HEK293 (cell line): ENCODE measurements at regions not wholly inside any gene's neighbourhood (a gene's known extent, or its start where the extent isn't known, plus 50 kb on each side); places are given as distances from the start of the nearest gene placed in this dataset.

Source experiments
- REST ChIP-seq: fragments of 450-650 bp; formaldehyde crosslinking; IDR thresholded peaks from 2 replicates; pipeline ENCODE4 v1.5.1; 2016; ENCODE audit warnings: missing biosample characterization, missing genetic modification characterization
- ZBTB7A ChIP-seq: fragments of 450-650 bp; formaldehyde crosslinking; IDR thresholded peaks from 2 replicates; pipeline ENCODE4 v1.5.1; 2016; ENCODE audit warnings: low read depth, missing biosample characterization, missing genetic modification characterization
- ZNF274 ChIP-seq, 2 experiments: fragments of 200-500 bp in 1 of 2; fragments of 450-650 bp in 1 of 2; sonication (Bioruptor generic) in 1 of 2; formaldehyde crosslinking in 1 of 2; IDR thresholded peaks; 2 replicates each; pipeline versions ENCODE4 v1.5.1 to v1.6.1; 2014 to 2016; ENCODE audit warnings: borderline replicate concordance in 1 of 2, inconsistent platforms in 1 of 2, low read length in 1 of 2, missing biosample characterization in 1 of 2, missing genetic modification characterization in 1 of 2
- ZNF510 ChIP-seq: fragments of 450-650 bp; formaldehyde crosslinking; IDR thresholded peaks from 2 replicates; pipeline ENCODE4 v1.5.1; 2018; ENCODE audit warnings: mild to moderate bottlenecking, missing genetic modification characterization, missing biosample characterization; ENCODE audit not compliant: insufficient replicate concordance
- ZSCAN5A ChIP-seq: fragments of 450-650 bp; formaldehyde crosslinking; IDR thresholded peaks from 2 replicates; pipeline ENCODE4 v1.5.1; 2016; ENCODE audit warnings: missing biosample characterization, missing genetic modification characterization
- TF ChIP-seq, protein P1 (sequence below): fragments of 450-650 bp; formaldehyde crosslinking; IDR thresholded peaks from 2 replicates; pipeline ENCODE4 v1.5.1; 2016; ENCODE audit warnings: missing biosample characterization, missing genetic modification characterization
- TF ChIP-seq, protein P2 (sequence below): fragments of 450-650 bp; formaldehyde crosslinking; conservative IDR thresholded peaks from 2 replicates; pipeline ENCODE4 v1.5.1; 2016; ENCODE audit warnings: low read depth, missing biosample characterization, missing genetic modification characterization

- no peak for TF ChIP-seq ZBTB7A (tag by site-specific recombination)
- TF ChIP-seq ZNF510 (tag by site-specific recombination), result no peak
- TF ChIP-seq, protein P1, sequence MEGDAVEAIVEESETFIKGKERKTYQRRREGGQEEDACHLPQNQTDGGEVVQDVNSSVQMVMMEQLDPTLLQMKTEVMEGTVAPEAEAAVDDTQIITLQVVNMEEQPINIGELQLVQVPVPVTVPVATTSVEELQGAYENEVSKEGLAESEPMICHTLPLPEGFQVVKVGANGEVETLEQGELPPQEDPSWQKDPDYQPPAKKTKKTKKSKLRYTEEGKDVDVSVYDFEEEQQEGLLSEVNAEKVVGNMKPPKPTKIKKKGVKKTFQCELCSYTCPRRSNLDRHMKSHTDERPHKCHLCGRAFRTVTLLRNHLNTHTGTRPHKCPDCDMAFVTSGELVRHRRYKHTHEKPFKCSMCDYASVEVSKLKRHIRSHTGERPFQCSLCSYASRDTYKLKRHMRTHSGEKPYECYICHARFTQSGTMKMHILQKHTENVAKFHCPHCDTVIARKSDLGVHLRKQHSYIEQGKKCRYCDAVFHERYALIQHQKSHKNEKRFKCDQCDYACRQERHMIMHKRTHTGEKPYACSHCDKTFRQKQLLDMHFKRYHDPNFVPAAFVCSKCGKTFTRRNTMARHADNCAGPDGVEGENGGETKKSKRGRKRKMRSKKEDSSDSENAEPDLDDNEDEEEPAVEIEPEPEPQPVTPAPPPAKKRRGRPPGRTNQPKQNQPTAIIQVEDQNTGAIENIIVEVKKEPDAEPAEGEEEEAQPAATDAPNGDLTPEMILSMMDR (tag by site-specific recombination), result no peak
- TF ChIP-seq REST (tag by site-specific recombination), result no peak
- no peak for TF ChIP-seq ZSCAN5A (tag by site-specific recombination)
- TF ChIP-seq, protein P2, sequence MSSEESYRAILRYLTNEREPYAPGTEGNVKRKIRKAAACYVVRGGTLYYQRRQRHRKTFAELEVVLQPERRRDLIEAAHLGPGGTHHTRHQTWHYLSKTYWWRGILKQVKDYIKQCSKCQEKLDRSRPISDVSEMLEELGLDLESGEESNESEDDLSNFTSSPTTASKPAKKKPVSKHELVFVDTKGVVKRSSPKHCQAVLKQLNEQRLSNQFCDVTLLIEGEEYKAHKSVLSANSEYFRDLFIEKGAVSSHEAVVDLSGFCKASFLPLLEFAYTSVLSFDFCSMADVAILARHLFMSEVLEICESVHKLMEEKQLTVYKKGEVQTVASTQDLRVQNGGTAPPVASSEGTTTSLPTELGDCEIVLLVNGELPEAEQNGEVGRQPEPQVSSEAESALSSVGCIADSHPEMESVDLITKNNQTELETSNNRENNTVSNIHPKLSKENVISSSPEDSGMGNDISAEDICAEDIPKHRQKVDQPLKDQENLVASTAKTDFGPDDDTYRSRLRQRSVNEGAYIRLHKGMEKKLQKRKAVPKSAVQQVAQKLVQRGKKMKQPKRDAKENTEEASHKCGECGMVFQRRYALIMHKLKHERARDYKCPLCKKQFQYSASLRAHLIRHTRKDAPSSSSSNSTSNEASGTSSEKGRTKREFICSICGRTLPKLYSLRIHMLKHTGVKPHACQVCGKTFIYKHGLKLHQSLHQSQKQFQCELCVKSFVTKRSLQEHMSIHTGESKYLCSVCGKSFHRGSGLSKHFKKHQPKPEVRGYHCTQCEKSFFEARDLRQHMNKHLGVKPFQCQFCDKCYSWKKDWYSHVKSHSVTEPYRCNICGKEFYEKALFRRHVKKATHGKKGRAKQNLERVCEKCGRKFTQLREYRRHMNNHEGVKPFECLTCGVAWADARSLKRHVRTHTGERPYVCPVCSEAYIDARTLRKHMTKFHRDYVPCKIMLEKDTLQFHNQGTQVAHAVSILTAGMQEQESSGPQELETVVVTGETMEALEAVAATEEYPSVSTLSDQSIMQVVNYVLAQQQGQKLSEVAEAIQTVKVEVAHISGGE (tag by site-specific recombination), result no peak
- TF ChIP-seq ZNF274 (IDR thresholded peaks at IDR 0.05; ENCODE audit: low read length), result no peak
- TF ChIP-seq ZNF274 (tag by site-specific recombination; IDR thresholded peaks at IDR 0.05; ENCODE audit: borderline replicate concordance), result no peak
Measured at GRCh38 chr5:88142886-88143692, 125.6 kb downstream of the TMEM161B start.
